CD4-positive, alpha-beta T cell treated with Interleukin-12 subunit alpha and Interleukin-12 subunit beta, for 1 hour (primary cell): ENCODE measurements at regions not wholly inside any gene's neighbourhood (a gene's known extent, or its start where the extent isn't known, plus 50 kb on each side); places are given as distances from the start of the nearest gene placed in this dataset.
"Not testable (repeated sequence)": the region's sequence is repeated elsewhere in the genome, so short reads cannot be mapped to it uniquely, and the experiment has no call there.

ENCODE experiments used
- DNase-seq: peaks from one replicate; pipeline ENCODE4 v3.0.0-alpha.2; 2020

DNA sequence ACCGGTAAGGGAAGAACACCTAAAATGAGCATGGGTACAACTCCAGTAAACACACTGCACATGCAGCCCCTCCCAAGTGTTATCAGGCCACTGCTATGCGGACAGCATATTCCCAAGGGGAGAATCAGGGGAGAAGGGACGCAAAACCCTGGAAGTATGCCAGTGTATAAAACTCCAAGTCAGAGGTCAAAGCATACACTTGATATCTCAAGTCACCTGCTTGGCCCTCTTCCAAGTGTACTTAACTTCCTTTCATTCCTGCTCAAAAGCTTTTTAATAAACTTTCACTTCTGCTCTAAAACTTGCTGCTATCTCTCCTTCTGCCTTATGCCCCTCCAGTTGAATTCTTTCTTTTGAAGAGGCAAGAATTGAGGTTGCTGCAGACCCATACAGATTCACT lies 408.1 kb downstream of the HTR1A start:
- DNase-seq, result no peak

DNA sequence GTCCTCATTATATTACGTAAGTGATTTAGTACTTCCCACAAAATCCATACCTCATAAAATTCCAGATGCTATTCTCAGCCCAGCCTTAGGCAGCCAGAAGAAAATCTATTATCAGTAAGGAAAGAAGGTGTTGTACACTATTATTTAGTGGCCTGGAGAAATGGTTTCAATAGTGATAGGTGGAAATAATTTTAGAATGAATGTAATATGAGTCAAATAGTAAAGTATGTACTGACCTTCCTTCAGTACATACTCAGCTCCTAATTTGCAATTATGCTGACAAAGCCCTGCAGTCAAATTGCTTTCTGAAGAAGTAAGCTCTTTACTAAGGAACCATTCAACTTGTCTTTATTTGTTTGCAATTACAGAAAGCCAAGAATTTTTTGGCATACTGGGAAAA lies 409.2 kb downstream of the HTR1A start:
- DNase-seq, result no peak

DNA sequence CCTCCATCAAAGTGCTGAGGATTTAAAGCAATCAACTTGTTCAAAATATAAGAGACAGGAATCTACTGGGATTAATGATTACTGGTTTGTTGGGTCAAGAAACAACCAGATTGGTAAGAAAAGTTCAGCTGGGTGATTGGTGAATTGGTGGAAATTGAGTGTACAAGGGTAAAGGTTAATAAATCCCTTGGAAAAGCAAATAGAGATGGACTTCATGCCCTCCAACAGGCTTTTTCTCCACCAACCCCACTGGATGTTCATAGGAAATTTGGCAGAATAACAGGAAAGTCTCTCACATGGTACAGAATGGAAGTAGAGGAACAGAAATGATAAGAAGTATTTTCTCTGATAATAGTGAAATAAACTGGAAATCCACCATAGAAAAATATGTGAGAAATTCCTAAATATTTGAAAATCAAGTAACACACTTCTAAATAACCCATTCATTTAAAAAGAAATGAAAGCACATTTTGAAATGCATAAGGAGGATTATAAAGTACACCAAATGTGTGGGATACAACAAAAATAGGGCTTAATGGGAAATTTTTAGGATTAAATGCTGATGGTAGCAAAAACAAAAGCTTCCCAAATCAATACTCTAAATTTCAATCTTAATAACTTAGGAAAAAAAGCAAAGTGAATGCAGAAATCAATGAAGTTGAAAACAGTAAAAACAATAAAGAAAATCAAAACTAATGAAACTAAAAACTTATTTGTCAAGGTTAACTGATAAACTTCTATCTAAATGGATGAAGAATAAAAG lies 426.2 kb downstream of the HTR1A start:
- no peak for DNase-seq

DNA sequence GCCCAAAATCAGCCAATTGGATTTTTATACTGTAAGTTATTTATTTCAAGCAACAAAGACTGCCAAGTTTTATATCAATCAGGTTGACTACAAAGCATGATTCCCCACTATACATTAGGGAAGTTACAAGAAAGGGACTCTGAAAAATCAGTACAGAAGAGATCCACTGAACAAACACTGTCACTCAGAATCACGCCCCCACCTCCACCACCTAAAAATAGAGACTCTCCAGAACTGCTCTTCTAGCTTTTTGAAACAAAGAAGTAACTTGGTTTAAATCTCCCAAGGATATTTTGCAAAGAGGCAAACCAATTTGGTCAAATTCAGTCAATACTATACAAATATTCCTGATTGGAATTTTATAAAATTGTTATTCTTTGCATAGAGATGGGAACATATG lies 438.0 kb downstream of the HTR1A start:
- no peak for DNase-seq

DNA sequence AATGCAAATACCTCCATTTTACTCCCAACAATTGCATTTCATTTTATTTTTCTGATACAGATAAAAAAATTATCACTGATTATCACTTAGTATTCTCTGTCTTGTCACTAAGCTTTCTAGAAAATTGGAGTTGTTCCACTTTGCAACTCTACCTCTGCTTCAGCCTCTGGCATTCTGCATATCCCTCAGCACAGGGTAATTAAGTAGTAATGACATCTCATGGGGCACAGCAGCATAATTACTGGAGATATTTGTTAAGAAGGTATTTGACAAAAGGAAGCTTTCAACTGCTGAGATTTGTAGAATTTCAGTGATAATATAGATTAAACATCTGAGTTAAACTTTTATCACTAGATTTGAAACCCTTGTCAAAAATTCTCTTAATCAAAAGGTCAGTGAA lies 446.2 kb downstream of the HTR1A start:
- DNase-seq, result no peak

DNA sequence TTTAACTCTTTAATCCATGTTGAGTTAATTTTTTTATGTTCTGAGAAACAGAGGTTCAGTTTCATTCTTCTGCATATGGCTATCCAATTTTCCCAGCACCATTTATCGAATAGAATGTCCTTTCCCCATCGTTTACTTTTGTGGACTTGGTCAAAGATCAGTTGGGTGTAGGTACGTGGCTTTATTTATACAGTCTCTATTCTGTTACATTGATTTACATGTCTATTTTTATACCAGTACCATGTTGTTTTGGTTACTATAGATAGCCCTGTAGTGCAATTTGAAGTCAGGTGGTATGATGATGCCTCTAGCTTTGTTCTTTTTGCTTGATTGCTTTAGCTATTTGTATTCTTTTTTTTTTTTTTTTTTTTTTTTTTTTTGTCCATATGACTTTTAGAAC lies 462.0 kb downstream of the HTR1A start:
- no peak for DNase-seq

DNA sequence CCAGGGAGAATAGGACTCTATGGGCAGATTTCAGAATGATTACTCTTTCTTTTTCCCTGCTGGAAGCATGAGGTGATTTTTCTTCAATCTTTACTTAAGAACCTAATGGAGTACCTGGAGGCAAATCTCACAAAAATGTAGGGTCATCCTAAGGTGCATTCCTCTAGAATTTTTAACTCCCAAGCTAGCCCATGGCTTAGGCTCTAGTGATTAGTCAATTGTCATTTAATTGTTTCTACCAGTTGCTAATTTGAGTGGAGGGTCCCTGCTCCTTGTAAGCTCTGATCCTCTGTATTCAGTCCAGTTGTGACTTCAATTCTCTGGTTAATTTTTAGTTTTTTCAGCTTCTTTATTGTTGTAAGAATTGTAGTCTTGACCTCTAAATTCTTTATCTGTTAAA lies 467.0 kb downstream of the HTR1A start:
- DNase-seq, result no peak

DNA sequence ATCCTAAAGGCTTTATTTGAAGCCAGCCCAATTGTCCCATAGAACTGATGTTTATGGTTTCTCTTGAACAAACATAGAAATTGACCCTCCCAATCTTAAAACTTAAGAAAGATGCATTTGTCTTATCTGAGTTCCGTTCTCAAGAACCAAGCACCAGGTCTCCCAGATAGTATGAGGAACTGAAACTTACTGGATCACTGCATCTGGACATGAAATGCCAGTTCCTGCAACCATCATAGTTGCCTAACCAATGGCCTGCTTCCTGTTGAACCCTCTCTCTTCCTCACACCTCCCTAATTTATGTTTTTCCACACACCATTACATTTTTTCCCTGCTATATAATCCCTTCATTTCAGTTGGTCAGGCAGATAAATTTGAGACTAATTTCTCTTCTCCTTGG lies 478.9 kb downstream of the HTR1A start:
- no peak for DNase-seq

DNA sequence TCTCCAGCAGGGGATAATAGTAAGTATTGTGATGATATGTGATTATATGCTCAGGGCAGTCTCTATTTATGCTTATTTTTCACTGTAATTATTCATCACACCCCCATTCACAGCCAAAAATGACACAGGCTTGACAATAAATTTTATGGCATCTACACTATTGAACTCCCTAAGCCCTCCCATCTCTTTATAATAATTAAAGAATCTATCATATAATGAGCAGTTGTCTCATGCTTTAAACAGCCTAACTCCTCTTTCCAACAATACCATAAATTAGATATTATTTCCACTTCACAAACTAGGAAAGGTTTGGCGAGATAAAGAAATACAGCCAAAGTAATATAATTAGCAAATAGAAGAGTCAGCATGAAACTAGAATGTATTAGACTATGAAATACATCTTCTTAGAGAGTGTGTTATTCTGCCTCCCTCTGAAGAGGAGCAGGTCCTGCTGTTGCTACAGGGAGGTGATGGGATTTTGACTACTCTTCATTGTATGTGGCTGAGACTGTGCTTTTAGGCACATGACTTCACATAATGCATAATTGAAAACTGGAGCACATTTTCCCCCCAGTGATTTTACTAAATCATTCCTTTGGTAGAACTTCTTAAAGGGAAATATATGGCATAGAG lies 488.8 kb downstream of the HTR1A start:
- no peak for DNase-seq

DNA sequence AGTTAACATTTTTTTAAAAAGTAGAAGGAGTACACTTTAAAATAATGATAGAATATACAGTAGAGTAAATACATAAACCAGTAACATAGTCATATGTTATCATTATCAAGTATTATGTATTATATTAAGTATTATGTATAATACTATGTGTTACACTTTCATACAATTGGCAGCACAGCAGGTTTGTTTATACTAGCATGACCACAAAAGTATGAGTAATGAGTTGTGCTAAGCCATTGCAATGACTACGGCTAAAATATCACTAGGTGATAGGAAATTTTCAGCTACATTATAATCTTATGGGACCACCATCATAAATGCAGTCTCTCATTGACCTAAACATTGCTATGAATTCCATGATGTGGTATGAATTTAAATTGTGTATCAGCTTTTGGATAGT lies 506.0 kb downstream of the HTR1A start:
- no peak for DNase-seq

DNA sequence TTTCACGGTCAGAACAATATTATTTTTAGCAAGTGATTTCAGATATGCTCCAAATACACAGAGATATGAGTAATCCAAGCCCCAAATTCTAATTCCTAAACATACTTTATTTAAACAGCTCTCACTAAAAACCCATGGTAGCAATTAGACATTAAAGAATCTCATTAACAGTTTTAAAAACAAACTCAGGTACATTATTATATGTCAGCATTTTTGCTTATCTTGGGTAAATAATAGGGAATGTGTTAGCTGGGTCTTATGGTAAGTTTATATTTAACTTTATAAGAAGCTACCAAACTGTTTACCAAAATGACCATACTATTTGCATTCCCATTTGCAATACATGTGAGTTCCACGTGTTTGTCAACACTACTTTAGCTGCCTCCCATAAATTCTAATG lies 511.1 kb downstream of the HTR1A start:
- no peak for DNase-seq

DNA sequence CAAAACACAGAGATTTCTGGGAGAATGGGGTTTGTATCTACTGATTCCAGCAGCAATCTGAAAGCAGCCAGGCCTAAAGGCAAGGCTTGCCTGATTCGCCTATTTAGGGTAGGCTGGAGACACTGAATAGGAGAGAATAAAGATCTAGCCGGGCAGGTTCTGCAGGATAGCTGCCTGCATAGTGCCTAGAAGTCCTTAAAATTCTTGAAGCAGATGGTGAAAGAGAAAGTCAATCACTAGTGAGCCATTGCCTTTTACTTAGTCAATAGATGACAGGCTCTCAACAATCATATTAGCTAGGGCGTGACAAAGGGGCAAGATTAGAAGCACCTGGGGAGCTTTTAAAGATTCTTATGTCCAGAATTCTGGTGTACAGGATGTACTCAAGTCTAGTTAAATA lies 522.7 kb downstream of the HTR1A start:
- no peak for DNase-seq

DNA sequence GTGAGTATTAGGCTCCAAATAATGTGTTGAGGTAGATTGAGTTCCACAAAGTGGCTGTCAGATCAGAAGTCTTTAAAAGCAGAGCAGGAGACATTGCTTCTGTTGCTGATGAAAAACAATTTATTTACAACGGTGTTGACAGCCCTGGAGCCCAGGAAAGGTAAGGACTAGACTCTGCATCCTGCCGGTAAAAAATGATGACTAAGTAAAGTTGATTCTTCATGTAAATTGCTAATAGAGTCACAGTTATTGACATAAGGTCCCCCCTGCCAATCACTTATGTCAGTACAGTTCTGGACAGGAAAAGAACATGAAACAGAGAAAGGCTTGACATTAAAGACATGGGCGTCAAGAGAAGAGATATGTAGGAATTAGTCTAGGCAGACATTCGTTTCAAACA lies 552.5 kb downstream of the HTR1A start:
- no peak for DNase-seq

DNA sequence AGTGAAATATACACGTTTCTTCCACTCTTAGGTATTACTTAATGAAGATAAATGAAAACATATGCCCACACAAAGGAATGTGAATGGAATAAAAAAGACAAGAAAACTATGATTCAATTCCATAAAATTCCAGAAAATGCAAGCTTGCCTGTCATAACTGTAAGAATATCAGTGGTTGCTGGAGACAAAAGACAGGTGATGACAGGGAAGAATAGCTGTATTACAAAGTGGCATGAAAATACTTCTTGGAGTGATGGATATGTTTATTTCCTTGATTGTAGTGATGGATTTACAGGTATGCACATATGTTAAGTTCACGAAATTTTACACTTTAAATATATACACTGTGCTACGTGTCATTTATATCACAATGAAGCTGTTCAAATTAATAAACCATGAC lies 553.3 kb downstream of the HTR1A start:
- DNase-seq, result no peak

DNA sequence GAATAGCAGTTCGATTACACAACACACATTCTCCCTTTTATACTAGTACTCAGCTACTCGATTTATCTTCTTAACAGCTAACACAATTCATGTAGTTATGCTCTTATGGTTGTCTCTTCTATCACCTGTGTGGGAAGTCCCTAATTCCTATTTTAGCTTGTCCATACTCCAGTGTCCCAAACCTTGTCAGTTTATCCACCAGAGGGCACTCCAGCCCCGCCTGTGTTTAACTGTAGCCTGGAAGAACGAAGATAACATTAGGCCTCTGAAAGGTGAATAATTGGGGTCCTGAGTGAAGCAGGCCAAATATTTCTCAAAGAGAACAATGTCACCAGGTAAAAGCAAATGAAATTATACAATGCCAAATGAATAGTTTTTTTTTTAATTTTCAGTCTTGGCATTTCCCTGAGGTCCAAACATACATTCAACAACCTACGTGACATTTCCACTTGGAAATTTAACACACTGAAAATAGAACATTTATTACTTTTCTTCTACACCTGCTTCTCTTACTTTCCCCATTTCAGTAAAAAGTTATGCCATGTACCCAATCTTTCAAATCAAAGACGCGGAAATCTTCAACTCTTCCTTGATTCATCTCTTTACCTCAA lies 560.7 kb downstream of the HTR1A start:
- DNase-seq, result no peak

DNA sequence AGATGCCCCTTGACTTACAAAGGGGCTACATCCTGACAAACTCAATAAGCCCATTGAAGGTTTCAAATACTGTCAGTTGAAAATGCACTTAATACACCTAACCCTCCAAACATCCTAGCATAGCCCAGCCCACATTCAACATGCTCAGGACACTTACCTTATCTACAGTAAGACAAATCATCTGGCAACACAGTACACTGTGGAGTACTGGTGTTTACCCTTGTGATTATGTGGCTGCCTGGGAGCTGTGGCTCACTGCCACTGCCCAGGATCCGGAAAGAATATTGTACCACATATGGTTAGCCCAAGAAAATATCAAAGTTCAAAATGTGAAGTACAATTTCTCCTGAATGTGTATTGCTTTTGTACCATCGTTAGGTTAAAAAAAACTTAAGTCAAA lies 562.2 kb downstream of the HTR1A start:
- no peak for DNase-seq

DNA sequence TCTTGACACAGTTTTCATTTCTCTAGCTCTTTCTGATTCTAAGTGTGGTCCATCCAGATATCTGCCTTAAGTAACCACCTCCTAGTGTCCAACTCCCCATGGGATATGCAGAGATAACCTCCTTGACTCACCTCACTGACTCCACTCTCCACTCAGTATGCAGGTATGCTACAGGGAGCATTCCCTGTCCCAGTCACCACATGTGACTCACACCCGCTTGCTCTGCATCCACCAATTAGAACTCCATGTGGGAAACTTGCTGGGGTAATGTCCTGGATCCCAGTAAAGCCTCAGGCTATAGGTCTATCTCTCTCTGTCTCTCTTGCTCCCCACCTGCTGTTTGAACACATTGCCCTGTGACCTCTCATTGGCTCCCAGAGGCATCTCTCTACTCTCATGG lies 563.9 kb downstream of the HTR1A start:
- no peak for DNase-seq

DNA sequence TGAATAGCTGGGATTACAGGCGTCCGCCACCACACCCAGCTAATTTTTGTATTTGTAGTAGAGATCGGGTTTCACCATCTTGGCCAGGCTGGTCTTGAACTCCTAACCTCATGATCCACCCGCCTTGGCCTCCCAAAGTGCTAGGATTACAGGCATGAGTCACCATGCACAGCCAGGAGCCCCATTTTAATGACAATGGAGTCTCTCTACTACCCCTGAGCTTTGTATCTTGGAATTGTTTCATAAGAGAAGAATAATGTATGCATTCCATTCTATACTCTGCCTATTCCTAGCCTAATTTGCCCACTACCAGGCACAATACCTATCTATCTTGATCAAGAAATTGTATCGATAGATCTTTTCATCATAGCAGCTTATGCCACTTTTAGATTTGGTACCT lies 574.1 kb downstream of the HTR1A start:
- not testable (repeated sequence) for DNase-seq

DNA sequence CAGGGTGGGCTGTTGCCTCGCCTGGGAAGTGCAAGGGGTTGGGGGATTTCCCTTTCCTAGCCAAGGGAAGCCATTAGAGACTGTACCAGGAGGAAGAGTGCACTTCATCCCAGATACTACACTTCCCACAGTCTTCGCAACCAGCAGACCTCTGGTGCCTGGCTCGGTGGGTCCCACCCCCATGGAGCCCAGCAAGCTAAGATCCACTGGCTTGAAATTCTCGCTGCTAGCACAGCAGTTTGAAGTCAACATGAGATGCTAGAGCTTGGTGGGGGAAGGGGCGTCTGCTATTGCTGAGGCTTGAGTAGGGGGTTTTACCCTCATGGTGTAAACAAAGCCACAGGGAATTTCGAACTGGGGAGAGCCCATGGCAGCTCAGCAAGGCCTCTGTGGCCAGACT lies 586.4 kb downstream of the HTR1A start:
- no peak for DNase-seq

DNA sequence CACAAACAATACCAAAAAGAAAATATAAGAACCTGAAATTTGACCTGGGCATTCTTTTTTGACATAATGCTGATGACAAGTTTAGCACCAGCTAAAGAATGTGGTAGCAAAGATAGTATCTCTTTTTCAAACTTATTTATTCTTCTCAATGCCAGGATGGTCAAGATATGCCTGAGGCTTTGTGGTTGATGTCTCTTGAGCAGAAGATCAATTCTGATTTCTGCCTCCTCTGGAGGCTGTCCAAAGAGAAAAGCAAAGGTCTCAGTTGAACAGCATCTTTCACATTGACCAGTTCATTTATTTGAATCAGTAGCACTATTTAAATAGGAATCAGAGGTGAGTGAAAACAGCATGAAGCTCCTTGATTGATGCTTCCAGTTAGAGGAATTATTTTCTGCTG lies 588.2 kb downstream of the HTR1A start:
- no peak for DNase-seq

DNA sequence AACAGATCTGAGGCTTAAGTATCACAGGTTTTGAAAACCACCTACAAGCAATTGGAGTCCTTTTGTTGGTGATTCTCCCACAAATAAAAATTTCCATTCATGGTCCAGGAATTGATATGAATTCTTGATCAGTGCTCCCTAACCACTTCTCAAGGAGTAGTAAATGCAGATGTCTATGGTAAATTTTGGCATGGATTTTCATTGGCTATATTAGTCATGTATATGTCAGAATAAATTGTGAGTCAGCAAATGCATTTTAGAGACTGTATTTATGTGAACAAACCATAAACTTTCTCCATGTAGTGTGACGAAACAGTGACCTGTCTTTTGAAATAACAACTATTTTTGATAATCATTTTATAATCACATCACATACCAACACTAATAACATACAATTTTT lies 611.1 kb downstream of the HTR1A start:
- DNase-seq, result no peak

DNA sequence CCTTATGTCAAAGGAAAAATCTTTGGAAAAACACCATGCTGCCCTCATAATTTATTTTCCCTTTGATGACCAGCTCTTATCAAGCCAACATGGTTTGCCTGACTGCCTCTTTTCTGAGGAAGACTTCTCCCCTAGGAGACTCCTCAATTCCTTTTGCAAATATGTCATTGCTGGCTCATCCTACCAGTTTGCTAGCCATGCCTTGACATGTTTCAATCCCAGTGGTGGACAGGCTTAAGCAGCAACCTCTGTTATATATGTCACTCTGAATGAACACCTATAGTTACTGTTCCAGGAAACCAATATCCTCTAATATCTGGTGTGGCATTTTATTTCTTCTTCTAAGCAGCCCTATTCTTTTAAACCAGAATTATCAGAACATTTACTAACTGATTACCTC lies 615.8 kb downstream of the HTR1A start:
- DNase-seq, result no peak

DNA sequence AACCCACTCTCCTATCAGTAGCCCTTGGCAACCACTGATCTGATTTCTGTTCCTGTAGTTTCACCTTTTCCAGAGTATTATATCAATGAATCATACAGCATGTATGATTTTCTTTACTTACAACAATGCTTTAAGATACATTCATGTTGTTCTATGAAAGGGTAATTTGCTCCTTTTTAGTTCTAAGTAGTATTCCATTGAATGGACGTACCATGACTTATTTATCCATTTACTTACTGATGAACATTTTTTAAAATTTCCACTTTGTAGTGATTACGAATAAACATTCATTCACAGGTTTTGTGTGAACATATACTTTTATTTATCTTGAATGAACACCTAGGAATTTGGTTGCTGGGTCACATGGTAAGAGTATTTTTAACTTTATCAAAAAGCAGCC lies 620.8 kb downstream of the HTR1A start:
- DNase-seq, result no peak

DNA sequence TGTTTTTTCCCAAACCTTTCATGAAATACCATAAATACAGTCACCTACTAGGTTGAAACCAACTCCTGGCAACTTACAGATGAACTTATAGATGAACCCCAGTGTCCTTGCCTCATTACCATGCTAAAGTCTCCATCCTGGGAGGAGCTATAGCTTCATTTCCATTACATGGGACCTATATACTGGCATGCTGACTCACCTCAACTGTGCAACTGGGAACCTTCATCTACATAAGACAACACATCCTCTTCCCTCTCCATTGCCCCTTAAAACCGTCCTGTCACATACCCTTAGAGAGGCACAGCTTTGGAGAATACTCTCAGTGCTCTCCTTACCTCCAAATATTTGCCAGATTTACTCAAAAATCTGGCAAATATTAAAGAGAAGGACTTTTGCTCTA lies 638.3 kb downstream of the HTR1A start:
- DNase-seq, result no peak

DNA sequence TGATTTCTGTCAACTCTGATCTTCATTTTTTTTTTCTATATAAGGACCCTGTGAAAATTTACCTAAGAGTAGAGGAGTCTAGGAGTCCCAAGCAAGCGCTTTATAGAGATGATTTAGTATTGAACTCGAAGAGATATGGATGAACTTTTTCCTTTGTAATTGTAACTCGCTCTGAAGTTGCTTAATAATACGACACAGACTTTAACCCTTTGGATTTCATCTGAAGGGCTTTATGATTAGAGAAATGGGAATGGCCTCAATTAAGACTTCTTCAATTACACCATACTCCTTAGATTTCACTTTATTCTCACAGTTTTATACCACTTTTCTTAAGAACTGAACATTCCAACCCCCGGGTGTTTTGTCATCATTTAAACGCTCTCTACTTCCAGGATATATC lies 647.7 kb downstream of the HTR1A start:
- DNase-seq, result no peak
